Mesothelial cell of epicardium (in vitro differentiated cells): ENCODE measurements at regions not wholly inside any gene's neighbourhood (a gene's known extent, or its start where the extent isn't known, plus 50 kb on each side); places are given as distances from the start of the nearest gene placed in this dataset.
"Not testable (repeated sequence)": the region's sequence is repeated elsewhere in the genome, so short reads cannot be mapped to it uniquely, and the experiment has no call there.

Source experiments
- DNase-seq, 2 experiments: peaks; one replicate each; pipeline ENCODE4 v3.0.0; 2021; ENCODE audit warnings: low spot score in 2 of 2; ENCODE audit not compliant: unreplicated experiment in 2 of 2
- H3K27ac Mint-ChIP-seq: 2 replicates; pipeline ENCODE4 v1.8.0; 2021; ENCODE audit warnings: mixed read lengths
- H3K27me3 Mint-ChIP-seq: 2 replicates; pipeline ENCODE4 v1.8.0; 2021; ENCODE audit warnings: low read depth, mixed read lengths
- H3K36me3 Mint-ChIP-seq: 2 replicates; pipeline ENCODE4 v1.8.0; 2021; ENCODE audit warnings: mixed read lengths
- H3K4me1 Mint-ChIP-seq: 2 replicates; pipeline ENCODE4 v1.8.0; 2021; ENCODE audit warnings: mixed read lengths
- H3K4me3 Mint-ChIP-seq: 2 replicates; pipeline ENCODE4 v1.8.0; 2021; ENCODE audit warnings: mild to moderate bottlenecking, moderate library complexity, mixed read lengths
- H3K9me3 Mint-ChIP-seq: 2 replicates; pipeline ENCODE4 v1.8.0; 2021; ENCODE audit warnings: mixed read lengths
- CTCF ChIP-seq: fragments of 200-600 bp; sonication (generic); IDR thresholded peaks from one replicate; pipeline ENCODE4 v1.5.0; 2021; ENCODE audit warnings: antibody characterized with exemption; ENCODE audit not compliant: unreplicated experiment

- Mint-ChIP-seq H3K27ac (no peak overlapping the region), H3K4me3 (no peak overlapping the region)
Observed at GRCh38 chr2:82740527-82740926, 1718.6 kb downstream of the SUCLG1 start.

GRCh38 chr2:82737965-82738364 is 1721.1 kb downstream of the SUCLG1 start:
- H3K4me3 Mint-ChIP-seq, H3K36me3 Mint-ChIP-seq, H3K4me1 Mint-ChIP-seq, H3K9me3 Mint-ChIP-seq, H3K27ac Mint-ChIP-seq, H3K27me3 Mint-ChIP-seq, DNase-seq: not testable (repeated sequence)

More at GRCh38 chr2:82740527-82740926, 1718.6 kb downstream of the SUCLG1 start:
- Mint-ChIP-seq H3K9me3 (peaks cover 7% of the 10 kb centered on the region), H3K27me3 (no peaks in the 10 kb centered on the region), H3K4me1 (no peaks in the 10 kb centered on the region), H3K36me3 (no peaks in the 10 kb centered on the region)
- no peak for TF ChIP-seq CTCF
- no peak for DNase-seq

GRCh38 chr2:82735336-82735735 is 1723.7 kb downstream of the SUCLG1 start:
- no peak for DNase-seq
- H3K9me3 Mint-ChIP-seq, result no peaks in the 10 kb centered on the region
- no peaks in the 10 kb centered on the region for H3K4me1 Mint-ChIP-seq
- no peaks in the 10 kb centered on the region for H3K36me3 Mint-ChIP-seq
- no peak overlapping the region for H3K4me3 Mint-ChIP-seq
- no peak for TF ChIP-seq CTCF
- no peak overlapping the region for H3K27ac Mint-ChIP-seq
- H3K27me3 Mint-ChIP-seq, result no peaks in the 10 kb centered on the region

- Mint-ChIP-seq H3K4me1 (no peaks in the 10 kb centered on the region), H3K4me3 (no peak overlapping the region), H3K27me3 (peaks cover 2% of the 10 kb centered on the region), H3K9me3 (no peaks in the 10 kb centered on the region), H3K27ac (no peak overlapping the region), H3K36me3 (no peaks in the 10 kb centered on the region)
- TF ChIP-seq CTCF, result no peak
- no peak for DNase-seq
Observed at GRCh38 chr2:82731824-82732223, 1727.3 kb downstream of the SUCLG1 start.

- Mint-ChIP-seq H3K27me3 (peaks cover 2% of the 10 kb centered on the region), H3K4me3 (no peak overlapping the region), H3K27ac (no peak overlapping the region), H3K36me3 (no peaks in the 10 kb centered on the region), H3K9me3 (no peaks in the 10 kb centered on the region), H3K4me1 (no peaks in the 10 kb centered on the region)
- TF ChIP-seq CTCF, result no peak
- DNase-seq, result no peak
Observed at GRCh38 chr2:82730811-82731210, 1728.3 kb downstream of the SUCLG1 start.

GRCh38 chr2:82728090-82728489 is 1731.0 kb downstream of the SUCLG1 start:
- Mint-ChIP-seq H3K4me1 (no peaks in the 10 kb centered on the region), H3K36me3 (no peaks in the 10 kb centered on the region), H3K9me3 (no peaks in the 10 kb centered on the region), H3K27me3 (peaks cover 2% of the 10 kb centered on the region), H3K27ac (no peak overlapping the region), H3K4me3 (no peak overlapping the region)
- TF ChIP-seq CTCF, result no peak
- no peak for DNase-seq
